ENCODE measurements at regions not wholly inside any gene's neighbourhood (a gene's known extent, or its start where the extent isn't known, plus 50 kb on each side); places are given as distances from the start of the nearest gene placed in this dataset.

GRCh38 chr6:14848019-14848418 lies 397.9 kb upstream of the JARID2 start:
- TF ChIP-seq JUNB (CRISPR knock-in tag; IDR thresholded peaks at IDR 0.05; ENCODE audit: borderline replicate concordance): no peak
- TF ChIP-seq PBX2 (CRISPR knock-in tag; IDR thresholded peaks at IDR 0.05): no peak
- TF ChIP-seq ELF1 (CRISPR knock-in tag; IDR thresholded peaks at IDR 0.05): no peak
- TF ChIP-seq TSC22D2 (CRISPR knock-in tag; IDR thresholded peaks at IDR 0.05; ENCODE audit: borderline replicate concordance): no peak
- no peak for TF ChIP-seq CTCF (CRISPR knock-in tag; IDR thresholded peaks at IDR 0.05)
- no peak for TF ChIP-seq ZEB1 (IDR thresholded peaks at IDR 0.05; ENCODE audit: insufficient replicate concordance, low read depth)
- TF ChIP-seq ZFP36 (IDR thresholded peaks at IDR 0.05; ENCODE audit: borderline replicate concordance, low read depth, low read length, partially characterized antibody): no peak
- TF ChIP-seq ZNF143 (CRISPR knock-in tag; IDR thresholded peaks at IDR 0.05): no peak
- TF ChIP-seq ZBTB39 (CRISPR knock-in tag; IDR thresholded peaks at IDR 0.05): no peak

Measured in HepG2 (cell line).